H9 (cell line): ENCODE measurements at regions not wholly inside any gene's neighbourhood (a gene's known extent, or its start where the extent isn't known, plus 50 kb on each side); places are given as distances from the start of the nearest gene placed in this dataset.

ENCODE experiments used
- DNase-seq: peaks from one replicate; pipeline ENCODE4 v3.0.0-alpha.2; 2017
- H2AFZ ChIP-seq: one replicate; pipeline ENCODE4 v1.6.1; 2013; ENCODE audit warnings: mild to moderate bottlenecking, low read length, control low read depth, moderate library complexity
- H2AK5ac ChIP-seq: 2 replicates; pipeline ENCODE4 v1.6.1; 2013; ENCODE audit warnings: low read length, control low read depth, mixed read lengths; ENCODE audit not compliant: insufficient read length
- H2BK120ac ChIP-seq: one replicate; pipeline ENCODE4 v1.6.1; 2013; ENCODE audit warnings: low read depth, mild to moderate bottlenecking, low read length, control low read depth, inconsistent platforms; ENCODE audit not compliant: poor library complexity, severe bottlenecking
- H2BK12ac ChIP-seq: 2 replicates; pipeline ENCODE4 v1.6.1; 2013; ENCODE audit warnings: low read length, control low read depth, mixed read lengths, low read depth; ENCODE audit not compliant: insufficient read length
- H2BK15ac ChIP-seq: 2 replicates; pipeline ENCODE4 v1.6.1; 2013; ENCODE audit warnings: low read depth, low read length, control low read depth
- H2BK20ac ChIP-seq: one replicate; pipeline ENCODE4 v1.6.1; 2013; ENCODE audit warnings: low read depth, mild to moderate bottlenecking, low read length, control low read depth, inconsistent platforms; ENCODE audit not compliant: poor library complexity, severe bottlenecking
- H2BK5ac ChIP-seq: 2 replicates; pipeline ENCODE4 v1.6.1; 2013; ENCODE audit warnings: low read length, control low read depth, mixed read lengths; ENCODE audit not compliant: insufficient read length
- H3K14ac ChIP-seq: 2 replicates; pipeline ENCODE4 v1.6.1; 2013; ENCODE audit warnings: low read length, control low read depth; ENCODE audit not compliant: insufficient read depth
- H3K18ac ChIP-seq: 2 replicates; pipeline ENCODE4 v1.6.1; 2013; ENCODE audit warnings: low read depth, mild to moderate bottlenecking, mixed read lengths, low read length, control low read depth; ENCODE audit not compliant: insufficient read length
- H3K23ac ChIP-seq: 2 replicates; pipeline ENCODE4 v1.6.1; 2013; ENCODE audit warnings: low read length, control low read depth, mixed read lengths, low read depth; ENCODE audit not compliant: insufficient read length
- H3K23me2 ChIP-seq: 2 replicates; pipeline ENCODE4 v1.6.1; 2013; ENCODE audit warnings: low read depth, mild to moderate bottlenecking, mixed read lengths, low read length, control low read depth; ENCODE audit not compliant: insufficient read length, poor library complexity, severe bottlenecking
- H3K27ac ChIP-seq: 2 replicates; pipeline ENCODE4 v1.5.1; 2013; ENCODE audit warnings: low read length, control low read depth, mixed read lengths, low read depth; ENCODE audit not compliant: insufficient read length
- H3K27me3 ChIP-seq: 2 replicates; pipeline ENCODE4 v1.6.1; 2013; ENCODE audit warnings: low read length, control low read depth, inconsistent platforms; ENCODE audit not compliant: insufficient read depth
- H3K4ac ChIP-seq: 2 replicates; pipeline ENCODE4 v1.6.1; 2013; ENCODE audit warnings: low read depth, mild to moderate bottlenecking, control low read depth, inconsistent platforms, low read length, moderate library complexity
- H3K4me1 ChIP-seq: 2 replicates; pipeline ENCODE4 v1.6.1; 2013; ENCODE audit warnings: low read length, control low read depth, inconsistent platforms; ENCODE audit not compliant: insufficient read depth
- H3K4me2 ChIP-seq: 2 replicates; pipeline ENCODE4 v1.6.1; 2013; ENCODE audit warnings: low read length, control low read depth, mixed read lengths; ENCODE audit not compliant: insufficient read length, insufficient read depth
- H3K56ac ChIP-seq: 2 replicates; pipeline ENCODE4 v1.6.1; 2013; ENCODE audit warnings: low read depth, mild to moderate bottlenecking, mixed read lengths, low read length, control low read depth; ENCODE audit not compliant: insufficient read length
- H3K79me1 ChIP-seq: 2 replicates; pipeline ENCODE4 v1.6.1; 2013; ENCODE audit warnings: low read depth, mild to moderate bottlenecking, moderate library complexity, low read length, control low read depth, inconsistent platforms; ENCODE audit not compliant: insufficient read depth, poor library complexity, severe bottlenecking
- H3K79me2 ChIP-seq: 2 replicates; pipeline ENCODE4 v1.6.1; 2013; ENCODE audit warnings: low read length, control low read depth, inconsistent platforms; ENCODE audit not compliant: insufficient read depth
- H3K9ac ChIP-seq: 2 replicates; pipeline ENCODE4 v1.6.1; 2013; ENCODE audit warnings: low read length, control low read depth, mixed read lengths; ENCODE audit not compliant: insufficient read length; ENCODE audit errors: extremely low read depth
- H3K9me3 ChIP-seq: one replicate; pipeline ENCODE4 v1.6.1; 2013; ENCODE audit warnings: low read depth, low read length, inconsistent platforms; ENCODE audit not compliant: control insufficient read depth
- H3T11ph ChIP-seq: one replicate; pipeline ENCODE4 v1.6.1; 2013; ENCODE audit warnings: mild to moderate bottlenecking, low read length, control low read depth, inconsistent platforms
- H4K20me1 ChIP-seq: one replicate; pipeline ENCODE4 v1.6.1; 2013; ENCODE audit not compliant: control insufficient read depth, insufficient read length, insufficient read depth
- H4K5ac ChIP-seq: 2 replicates; pipeline ENCODE4 v1.6.1; 2013; ENCODE audit warnings: low read depth, mild to moderate bottlenecking, mixed read lengths, low read length, control low read depth; ENCODE audit not compliant: insufficient read length
- H4K8ac ChIP-seq: replicated peaks from 2 replicates; pipeline ENCODE4 v1.6.1; 2013; ENCODE audit warnings: low read length, control low read depth, mixed read lengths, low read depth; ENCODE audit not compliant: insufficient read length
- H4K91ac ChIP-seq: 2 replicates; pipeline ENCODE4 v1.6.1; 2013; ENCODE audit warnings: low read depth, mild to moderate bottlenecking, moderate library complexity, mixed read lengths, low read length, control low read depth; ENCODE audit not compliant: insufficient read length
- H3K27ac Mint-ChIP-seq, 3 experiments: 2 replicates in 2 of 3; 3 replicates in 1 of 3; pipeline ENCODE4 v1.8.0; 2020 to 2021; ENCODE audit warnings: mixed read lengths in 3 of 3, mild to moderate bottlenecking in 1 of 3, moderate library complexity in 1 of 3
- H3K27me3 Mint-ChIP-seq: 2 replicates; pipeline ENCODE4 v1.8.0; 2021; ENCODE audit warnings: low read depth, mild to moderate bottlenecking, moderate library complexity, mixed read lengths
- H3K36me3 Mint-ChIP-seq, 3 experiments: 2 replicates in 2 of 3; 3 replicates in 1 of 3; pipeline ENCODE4 v1.8.0; 2020 to 2021; ENCODE audit warnings: low read depth in 3 of 3, mixed read lengths in 3 of 3; ENCODE audit not compliant: insufficient read depth in 1 of 3
- H3K4me1 Mint-ChIP-seq, 2 experiments: 2 replicates each; pipeline ENCODE4 v1.8.0; 2020; ENCODE audit warnings: mixed read lengths in 2 of 2
- H3K4me3 Mint-ChIP-seq, 2 experiments: 2 replicates in 1 of 2; 3 replicates in 1 of 2; pipeline ENCODE4 v1.8.0; 2020 to 2021; ENCODE audit warnings: mild to moderate bottlenecking in 2 of 2, mixed read lengths in 2 of 2, moderate library complexity in 1 of 2
- H3K9me3 Mint-ChIP-seq, 2 experiments: 2 replicates in 1 of 2; 3 replicates in 1 of 2; pipeline ENCODE4 v1.8.0; 2020; ENCODE audit warnings: mild to moderate bottlenecking in 2 of 2, mixed read lengths in 2 of 2, moderate library complexity in 1 of 2
- CTCF ChIP-seq: fragments of 200-600 bp; sonication (generic); conservative IDR thresholded peaks from 3 replicates; pipeline ENCODE4 v1.8.0; 2021; ENCODE audit warnings: antibody characterized with exemption, mild to moderate bottlenecking
- WGBS: extraction: QIAGEN DNeasy Blood & Tissue Kit; methylation state at CpG from one replicate; pipeline ENCODE4 v1.1.7; 2013; ENCODE audit warnings: missing lambda C conversion rate, low lambda C conversion rate, mixed read lengths; ENCODE audit not compliant: insufficient read length; ENCODE audit errors: extremely low coverage; 5-methylcytosine and 5-hydroxymethylcytosine counted together

GRCh38 chr5:34551911-34552433, 104.2 kb upstream of the RAI14 start:
- peaks cover 22 to 24% of the 10 kb centered on the region in 2 experiments for H3K4me1 Mint-ChIP-seq
- H2BK120ac ChIP-seq = no peak overlapping the region
- H4K5ac ChIP-seq = no peak overlapping the region
- H3K27ac ChIP-seq = no peak overlapping the region
- H3K9ac ChIP-seq = no peak overlapping the region
- no peaks in the 10 kb centered on the region for H3K79me2 ChIP-seq
- DNase-seq = peak; percentile 17
- no peak overlapping the region for H2BK5ac ChIP-seq
- no peak overlapping the region for H3K27ac Mint-ChIP-seq
- peaks cover 7% of the 10 kb centered on the region for H3K9me3 ChIP-seq
- no peak overlapping the region for H2BK20ac ChIP-seq
- no peak overlapping the region for H3K4me3 Mint-ChIP-seq
- no peak overlapping the region for H2AFZ ChIP-seq
- H4K20me1 ChIP-seq = no peaks in the 10 kb centered on the region
- H3K23me2 ChIP-seq = no peaks in the 10 kb centered on the region
- TF ChIP-seq CTCF = no peak
- no CpG with 5 or more reads among the region's 4 CpGs for WGBS
- H3K4ac ChIP-seq = no peak overlapping the region
- peaks cover 9 to 10% of the 10 kb centered on the region in 2 experiments for H3K9me3 Mint-ChIP-seq
- no peak overlapping the region for H2BK15ac ChIP-seq
- no peak overlapping the region for H3K4me2 ChIP-seq
- no peak overlapping the region for H3T11ph ChIP-seq
- no peaks in the 10 kb centered on the region for H3K27me3 ChIP-seq
- H2AK5ac ChIP-seq = no peak overlapping the region
- H3K79me1 ChIP-seq = no peaks in the 10 kb centered on the region
- H3K23ac ChIP-seq = no peak overlapping the region
- peaks cover 4 to 10% (median 9%) of the 10 kb centered on the region in 3 experiments for H3K36me3 Mint-ChIP-seq
- H2BK12ac ChIP-seq = no peak overlapping the region
- no peak overlapping the region for H3K56ac ChIP-seq
- H3K27me3 Mint-ChIP-seq = no peaks in the 10 kb centered on the region
- no peak overlapping the region for H4K91ac ChIP-seq
- no peak overlapping the region for H4K8ac ChIP-seq
- no peak overlapping the region for H3K14ac ChIP-seq
- no peak overlapping the region for H3K18ac ChIP-seq
- H3K4me1 ChIP-seq = 0 out of 2 replicates have a peak, but pooled peaks cover 4% of the 10 kb centered on the region
